Neural progenitor cell (in vitro differentiated cells): ENCODE measurements at regions not wholly inside any gene's neighbourhood (a gene's known extent, or its start where the extent isn't known, plus 50 kb on each side); places are given as distances from the start of the nearest gene placed in this dataset.

Experiments
- DNase-seq: peaks from one replicate; pipeline ENCODE4 v3.0.0-alpha.2; 2016; ENCODE audit warnings: low spot score
- H2AFZ ChIP-seq: fragments of 200-600 bp; sonication (generic); replicated peaks from 2 replicates; pipeline ENCODE4 v1.6.1; 2016; ENCODE audit warnings: antibody characterized with exemption
- H3F3A ChIP-seq: fragments of 200-600 bp; sonication (generic); 2 replicates; pipeline ENCODE4 v1.6.1; 2016; ENCODE audit warnings: antibody characterized with exemption, low read depth
- H3K27ac ChIP-seq: fragments of 200-600 bp; sonication (generic); 2 replicates; pipeline ENCODE4 v1.5.1; 2016; ENCODE audit warnings: mild to moderate bottlenecking
- H3K27me3 ChIP-seq: fragments of 200-600 bp; sonication (generic); 2 replicates; pipeline ENCODE4 v1.6.1; 2016; ENCODE audit warnings: mild to moderate bottlenecking, moderate library complexity
- H3K36me3 ChIP-seq: fragments of 200-600 bp; sonication (generic); 2 replicates; pipeline ENCODE4 v1.5.1; 2016
- H3K4me1 ChIP-seq: fragments of 200-600 bp; sonication (generic); 2 replicates; pipeline ENCODE4 v1.6.1; 2016; ENCODE audit warnings: mixed run types
- H3K4me2 ChIP-seq: fragments of 200-600 bp; sonication (generic); 2 replicates; pipeline ENCODE4 v1.6.1; 2016
- H3K4me3 ChIP-seq: fragments of 200-600 bp; sonication (generic); 2 replicates; pipeline ENCODE4 v1.5.1; 2016
- H3K79me2 ChIP-seq: fragments of 200-600 bp; sonication (generic); 2 replicates; pipeline ENCODE4 v1.6.1; 2016; ENCODE audit warnings: low read depth
- H3K9ac ChIP-seq: fragments of 200-600 bp; sonication (generic); 2 replicates; pipeline ENCODE4 v1.6.1; 2016
- H3K9me3 ChIP-seq: fragments of 200-600 bp; sonication (generic); 2 replicates; pipeline ENCODE4 v1.5.1; 2016; ENCODE audit warnings: low read depth
- H4K20me1 ChIP-seq: fragments of 200-600 bp; sonication (generic); 2 replicates; pipeline ENCODE4 v1.6.1; 2016; ENCODE audit warnings: low read depth
- H3K27ac Mint-ChIP-seq: 3 replicates; pipeline ENCODE4 v1.8.0; 2021; ENCODE audit warnings: mixed read lengths
- H3K27me3 Mint-ChIP-seq: 2 replicates; pipeline ENCODE4 v1.8.0; 2022; ENCODE audit warnings: low read depth, mild to moderate bottlenecking, inconsistent platforms, moderate library complexity, mixed read lengths; ENCODE audit not compliant: insufficient read depth
- H3K36me3 Mint-ChIP-seq: 3 replicates; pipeline ENCODE4 v1.8.0; 2021; ENCODE audit warnings: mixed read lengths
- H3K4me1 Mint-ChIP-seq: 3 replicates; pipeline ENCODE4 v1.8.0; 2021; ENCODE audit warnings: mixed read lengths
- H3K4me3 Mint-ChIP-seq: 3 replicates; pipeline ENCODE4 v1.8.0; 2021; ENCODE audit warnings: mild to moderate bottlenecking, moderate library complexity, mixed read lengths
- H3K9me3 Mint-ChIP-seq: 3 replicates; pipeline ENCODE4 v1.8.0; 2020; ENCODE audit warnings: mixed read lengths
- EZH2 ChIP-seq: fragments of 200-600 bp; sonication (generic); IDR thresholded peaks from 2 replicates; pipeline ENCODE4 v1.6.1; 2017; ENCODE audit warnings: antibody characterized with exemption, mild to moderate bottlenecking, moderate library complexity
- EZH2phosphoT487 ChIP-seq: fragments of 200-600 bp; sonication (generic); IDR thresholded peaks from 2 replicates; pipeline ENCODE4 v1.6.1; 2017; ENCODE audit warnings: antibody characterized with exemption
- TF ChIP-seq, protein P1 (sequence below): fragments of 200-600 bp; sonication (generic); IDR thresholded peaks from 2 replicates; pipeline ENCODE4 v1.5.1; 2017; ENCODE audit warnings: antibody characterized with exemption, mild to moderate bottlenecking

DNA sequence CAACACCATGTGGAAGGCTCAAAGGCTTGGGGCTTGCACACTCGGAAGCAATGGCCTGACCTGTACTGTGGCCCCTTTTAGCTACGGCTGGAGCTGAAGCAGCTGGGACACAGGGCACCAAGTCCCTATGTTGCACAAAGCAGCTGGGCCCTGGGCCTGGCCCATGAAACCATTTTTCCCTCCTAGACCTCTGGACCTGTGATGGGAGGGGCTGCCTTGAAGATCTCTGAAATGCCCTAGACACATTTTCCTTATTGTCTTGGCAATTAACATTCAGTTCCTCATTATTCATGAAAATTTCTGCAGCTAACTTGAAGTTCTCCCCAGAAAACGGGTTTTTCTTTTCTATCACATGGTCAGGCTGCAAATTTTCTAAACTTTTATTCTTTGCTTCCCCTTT lies 85.6 kb upstream of the ALDH1A3 start:
- no peak overlapping the region for H3K9ac ChIP-seq
- H3K36me3 Mint-ChIP-seq, result no peaks in the 10 kb centered on the region
- H2AFZ ChIP-seq, result no peak overlapping the region
- H4K20me1 ChIP-seq, result no peaks in the 10 kb centered on the region
- no peaks in the 10 kb centered on the region for H3K79me2 ChIP-seq
- no peak overlapping the region for H3K4me3 Mint-ChIP-seq
- H3K4me1 Mint-ChIP-seq, result no peaks in the 10 kb centered on the region
- TF ChIP-seq EZH2, result no peak
- no peak for TF ChIP-seq EZH2phosphoT487
- TF ChIP-seq, protein P1, sequence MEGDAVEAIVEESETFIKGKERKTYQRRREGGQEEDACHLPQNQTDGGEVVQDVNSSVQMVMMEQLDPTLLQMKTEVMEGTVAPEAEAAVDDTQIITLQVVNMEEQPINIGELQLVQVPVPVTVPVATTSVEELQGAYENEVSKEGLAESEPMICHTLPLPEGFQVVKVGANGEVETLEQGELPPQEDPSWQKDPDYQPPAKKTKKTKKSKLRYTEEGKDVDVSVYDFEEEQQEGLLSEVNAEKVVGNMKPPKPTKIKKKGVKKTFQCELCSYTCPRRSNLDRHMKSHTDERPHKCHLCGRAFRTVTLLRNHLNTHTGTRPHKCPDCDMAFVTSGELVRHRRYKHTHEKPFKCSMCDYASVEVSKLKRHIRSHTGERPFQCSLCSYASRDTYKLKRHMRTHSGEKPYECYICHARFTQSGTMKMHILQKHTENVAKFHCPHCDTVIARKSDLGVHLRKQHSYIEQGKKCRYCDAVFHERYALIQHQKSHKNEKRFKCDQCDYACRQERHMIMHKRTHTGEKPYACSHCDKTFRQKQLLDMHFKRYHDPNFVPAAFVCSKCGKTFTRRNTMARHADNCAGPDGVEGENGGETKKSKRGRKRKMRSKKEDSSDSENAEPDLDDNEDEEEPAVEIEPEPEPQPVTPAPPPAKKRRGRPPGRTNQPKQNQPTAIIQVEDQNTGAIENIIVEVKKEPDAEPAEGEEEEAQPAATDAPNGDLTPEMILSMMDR, result no peak
- H3K27ac Mint-ChIP-seq, result no peak overlapping the region
- H3K27me3 Mint-ChIP-seq, result peaks cover 5% of the 10 kb centered on the region
- H3K9me3 Mint-ChIP-seq, result peaks cover 2% of the 10 kb centered on the region
- no peaks in the 10 kb centered on the region for H3K4me1 ChIP-seq
- H3K27ac ChIP-seq, result no peak overlapping the region
- H3K4me3 ChIP-seq, result no peak overlapping the region
- no peak overlapping the region for H3K4me2 ChIP-seq
- DNase-seq, result no peak
- peaks cover 3% of the 10 kb centered on the region for H3K36me3 ChIP-seq
- H3K27me3 ChIP-seq, result no peaks in the 10 kb centered on the region
- no peaks in the 10 kb centered on the region for H3K9me3 ChIP-seq
- no peaks in the 10 kb centered on the region for H3F3A ChIP-seq

DNA sequence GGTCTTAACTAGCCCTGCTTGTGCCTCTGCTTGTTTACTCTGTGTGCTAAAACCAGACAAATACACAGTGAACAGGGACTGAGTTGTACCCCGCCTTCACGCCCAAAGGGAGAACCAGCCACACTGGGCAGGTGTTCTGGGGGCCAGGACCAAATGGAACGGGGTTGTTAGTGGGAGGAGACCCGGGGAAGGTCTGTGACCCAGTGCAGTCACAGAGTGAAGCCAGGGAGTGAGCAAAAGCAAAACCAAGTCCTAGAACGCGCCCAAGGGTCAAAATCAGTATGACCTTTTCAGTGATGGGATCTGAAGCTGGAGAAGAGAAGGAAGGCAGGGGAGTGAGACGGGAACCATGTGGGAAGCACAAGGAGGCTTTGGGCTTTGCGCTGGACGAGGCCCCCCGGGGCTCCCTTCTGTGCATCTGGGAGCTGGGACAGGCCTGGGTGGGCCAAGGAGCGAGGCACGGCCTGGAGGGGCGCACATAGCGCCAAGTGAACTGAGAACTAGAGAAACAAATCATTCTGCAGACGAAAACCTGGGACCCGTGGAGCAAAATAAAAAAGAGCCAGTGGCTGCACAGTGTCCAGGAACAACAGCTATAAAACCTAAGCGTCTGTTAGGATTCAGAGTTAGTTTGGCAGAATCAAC lies 78.3 kb upstream of the ALDH1A3 start:
- Histone ChIP-seq H3K27ac (no peak overlapping the region), H3K79me2 (no peaks in the 10 kb centered on the region), H3K4me2 (no peak overlapping the region), H3K9me3 (no peaks in the 10 kb centered on the region), H3K4me3 (no peak overlapping the region), H3F3A (peaks cover 7% of the 10 kb centered on the region), H2AFZ (no peak overlapping the region), H4K20me1 (no peaks in the 10 kb centered on the region), H3K27me3 (no peaks in the 10 kb centered on the region), H3K9ac (no peak overlapping the region), H3K36me3 (no peaks in the 10 kb centered on the region), H3K4me1 (peaks cover 8% of the 10 kb centered on the region)
- H3K27me3 Mint-ChIP-seq, result peaks cover 2% of the 10 kb centered on the region
- peaks cover 7% of the 10 kb centered on the region for H3K4me1 Mint-ChIP-seq
- no peak overlapping the region for H3K4me3 Mint-ChIP-seq
- no peak for DNase-seq
- H3K36me3 Mint-ChIP-seq, result no peaks in the 10 kb centered on the region
- TF ChIP-seq EZH2phosphoT487 (no peak), EZH2 (no peak)
- TF ChIP-seq, protein P1, result no peak
- peaks cover 6% of the 10 kb centered on the region for H3K9me3 Mint-ChIP-seq
- H3K27ac Mint-ChIP-seq, result no peak overlapping the region

DNA sequence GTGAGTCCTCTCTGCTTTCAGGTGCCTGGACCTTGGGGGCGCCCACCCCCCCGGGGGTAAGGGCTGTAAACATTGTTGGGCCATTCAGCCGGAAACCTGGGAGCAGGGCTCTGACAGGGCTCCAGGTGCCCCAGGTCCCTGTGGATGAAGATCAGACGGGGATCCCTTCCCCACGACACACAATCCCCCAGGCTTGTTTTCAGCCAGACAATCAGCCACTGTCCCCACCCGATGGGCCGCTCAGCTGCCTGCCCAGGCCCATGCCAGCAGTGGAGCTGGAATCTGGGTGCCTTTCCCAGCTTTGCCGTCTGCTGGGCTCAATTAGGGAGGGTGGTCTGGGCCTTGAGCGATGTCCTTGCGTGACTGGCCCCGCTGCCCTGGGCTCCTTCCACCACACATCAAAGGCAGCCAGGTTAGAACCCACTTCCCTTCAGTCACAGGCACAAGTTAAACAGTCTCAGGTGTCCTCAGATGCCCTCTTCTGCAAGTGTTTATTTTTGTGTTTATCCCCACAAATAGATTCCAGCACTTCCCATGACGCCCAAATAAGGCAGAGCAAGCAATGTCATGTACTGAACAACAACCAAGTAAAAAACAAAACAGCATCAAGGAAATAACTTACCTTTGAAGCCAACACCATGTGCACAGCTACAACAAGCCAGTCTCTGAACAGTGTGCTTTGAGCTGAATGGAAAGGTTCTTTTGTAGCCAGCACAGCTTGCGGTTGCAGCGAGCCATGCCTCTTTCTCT lies 77.0 kb upstream of the ALDH1A3 start:
- no peaks in the 10 kb centered on the region for H3K9me3 ChIP-seq
- H3K4me1 ChIP-seq, result peaks cover 8% of the 10 kb centered on the region
- H3K27ac ChIP-seq, result no peak overlapping the region
- peak overlapping the region; percentile 72 for H2AFZ ChIP-seq
- Mint-ChIP-seq H3K27ac (no peak overlapping the region), H3K4me1 (peaks cover 7% of the 10 kb centered on the region), H3K27me3 (peaks cover 2% of the 10 kb centered on the region), H3K36me3 (no peaks in the 10 kb centered on the region), H3K9me3 (peaks cover 6% of the 10 kb centered on the region), H3K4me3 (no peak overlapping the region)
- H3K27me3 ChIP-seq, result no peaks in the 10 kb centered on the region
- DNase-seq, result no peak
- TF ChIP-seq EZH2phosphoT487 (no peak), EZH2 (no peak)
- TF ChIP-seq, protein P1, result no peak
- H4K20me1 ChIP-seq, result no peaks in the 10 kb centered on the region
- no peak overlapping the region for H3K9ac ChIP-seq
- no peak overlapping the region for H3K4me2 ChIP-seq
- H3K36me3 ChIP-seq, result no peaks in the 10 kb centered on the region
- H3F3A ChIP-seq, result peaks cover 7% of the 10 kb centered on the region
- H3K79me2 ChIP-seq, result no peaks in the 10 kb centered on the region
- no peak overlapping the region for H3K4me3 ChIP-seq
